Hypothalamus (tissue), 51 donors: ENCODE measurements at regions not wholly inside any gene's neighbourhood (a gene's known extent, or its start where the extent isn't known, plus 50 kb on each side); places are given as distances from the start of the nearest gene placed in this dataset.
A peak's percentile ranks its signal among the peaks of the same experiment; 100 is the strongest.
"Not testable (repeated sequence)": the region's sequence is repeated elsewhere in the genome, so short reads cannot be mapped to it uniquely, and the experiment has no call there.

Experiments
- DNase-seq, 51 donors: peaks; one replicate each; lab custom pipeline; 2025; lab: John Stamatoyannopoulos, UW

- no peak for DNase-seq
Measured at GRCh38 chr15:39416258-39416657, 164.6 kb upstream of the THBS1 start.

- DNase-seq: no peak
Measured at GRCh38 chr15:39417366-39418134, 163.3 kb upstream of the THBS1 start.

GRCh38 chr15:39419651-39420050 is 161.2 kb upstream of the THBS1 start:
- DNase-seq: no peak

- DNase-seq: not testable (repeated sequence)
Measured at GRCh38 chr15:39420123-39420852, 160.6 kb upstream of the THBS1 start.

- DNase-seq: not testable (repeated sequence)
Measured at GRCh38 chr15:39420853-39421192, 160.1 kb upstream of the THBS1 start.

GRCh38 chr15:39426552-39427532 is 154.0 kb upstream of the THBS1 start:
- DNase-seq: peak in 24 of 51 donors; percentile 1 to 54 (median 4)

- DNase-seq: peak in 1 of 51 donors; percentile 35
Measured at GRCh38 chr15:39427705-39428104, 153.2 kb upstream of the THBS1 start.

GRCh38 chr15:39429898-39430357 is 151.0 kb upstream of the THBS1 start:
- DNase-seq: no peak

- DNase-seq: no peak
Measured at GRCh38 chr15:39430389-39430788, 150.5 kb upstream of the THBS1 start.

GRCh38 chr15:39431376-39431775 is 149.5 kb upstream of the THBS1 start:
- DNase-seq: no peak

GRCh38 chr15:39432026-39432425 is 148.9 kb upstream of the THBS1 start:
- no peak for DNase-seq

GRCh38 chr15:39432912-39433348 is 147.9 kb upstream of the THBS1 start:
- DNase-seq: no peak

GRCh38 chr15:39433376-39433775 is 147.5 kb upstream of the THBS1 start:
- no peak for DNase-seq

- no peak for DNase-seq
Measured at GRCh38 chr15:39434163-39434562, 146.7 kb upstream of the THBS1 start.

GRCh38 chr15:39434751-39435238 is 146.1 kb upstream of the THBS1 start:
- DNase-seq: no peak

- no peak for DNase-seq
Measured at GRCh38 chr15:39435244-39435643, 145.6 kb upstream of the THBS1 start.

- DNase-seq: no peak
Measured at GRCh38 chr15:39438260-39438659, 142.6 kb upstream of the THBS1 start.

- peak in 1 of 51 donors; percentile 7 for DNase-seq
Measured at GRCh38 chr15:39438799-39439592, 141.9 kb upstream of the THBS1 start.

- no peak for DNase-seq
Measured at GRCh38 chr15:39442898-39443297, 138.0 kb upstream of the THBS1 start.
